Body of pancreas (tissue), 4 donors: ENCODE measurements at regions not wholly inside any gene's neighbourhood (a gene's known extent, or its start where the extent isn't known, plus 50 kb on each side); places are given as distances from the start of the nearest gene placed in this dataset.

ENCODE experiments used
- CTCF ChIP-seq, 7 experiments: fragments of 450-650 bp in 4 of 7; fragments of 200-600 bp in 3 of 7; sonication (generic) in 3 of 7; IDR thresholded peaks; one replicate each; pipeline ENCODE4 v1.5.1; 2016 to 2019; ENCODE audit warnings: antibody characterized with exemption in 7 of 7
- POLR2A ChIP-seq, 3 donors: fragments of 450-650 bp; IDR thresholded peaks; one replicate each; pipeline ENCODE4 v1.6.1; 2016; ENCODE audit warnings: antibody characterized with exemption in 3 of 3, mild to moderate bottlenecking in 2 of 3

- TF ChIP-seq CTCF (IDR thresholded peaks at IDR 0.05), result no peak
- no peak for TF ChIP-seq POLR2A (IDR thresholded peaks at IDR 0.05)
Observed at GRCh38 chr20:63077705-63078104, 70.9 kb upstream of the BHLHE23 start.
